SK-N-MC (cell line): ENCODE measurements at regions not wholly inside any gene's neighbourhood (a gene's known extent, or its start where the extent isn't known, plus 50 kb on each side); places are given as distances from the start of the nearest gene placed in this dataset.

Experiments
- EZH2 ChIP-seq: fragments of 200-600 bp; sonication (generic); IDR thresholded peaks from one replicate; pipeline ENCODE4 v1.6.1; 2017; ENCODE audit warnings: antibody characterized with exemption
- POLR2AphosphoS5 ChIP-seq: IDR thresholded peaks from 2 replicates; pipeline ENCODE4 v1.6.1; 2012; ENCODE audit warnings: mild to moderate bottlenecking, low read depth, low read length, borderline replicate concordance

DNA sequence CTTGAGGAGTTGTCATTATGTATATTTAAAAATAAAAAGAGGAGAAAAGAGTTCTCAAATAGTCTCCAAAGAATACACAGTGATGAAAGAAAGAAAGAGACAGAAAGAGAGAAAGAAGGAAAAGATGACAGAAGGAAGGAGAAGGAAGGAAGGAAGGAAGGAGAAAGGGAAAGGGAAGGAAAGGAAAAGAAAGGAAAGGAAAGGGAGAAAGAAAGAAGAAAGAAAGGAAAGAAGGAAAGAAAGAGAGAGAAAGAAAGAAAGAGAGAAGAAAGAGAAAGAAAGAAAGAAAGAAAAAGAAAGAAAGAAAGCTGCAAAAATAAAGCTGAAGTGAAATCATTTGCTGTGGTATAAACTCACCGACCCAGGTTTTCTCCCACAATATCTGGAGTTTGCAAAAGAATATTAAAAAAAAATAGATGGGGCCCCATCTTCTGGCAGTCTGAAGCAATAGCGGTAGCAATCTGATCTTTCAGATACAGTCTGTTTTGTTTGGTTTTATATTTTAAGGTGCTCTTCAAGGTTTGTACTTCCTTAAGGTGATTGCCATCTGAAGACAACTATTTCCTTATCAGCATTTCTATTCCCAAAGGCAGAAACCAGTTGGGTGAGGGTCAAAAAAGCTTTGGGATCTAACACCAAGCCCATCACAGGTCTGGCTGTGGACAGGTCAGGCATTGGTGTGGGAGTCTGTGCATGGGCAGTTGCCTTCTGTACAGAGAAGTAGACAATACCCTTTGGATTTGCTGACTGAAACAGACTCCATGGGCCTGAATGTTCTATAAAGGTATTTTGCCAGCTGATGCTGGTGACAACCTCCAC, 160.4 kb downstream of the CPEB2 start:
- TF ChIP-seq EZH2 = no peak
- TF ChIP-seq POLR2AphosphoS5 = no peak
